ENCODE measurements at regions not wholly inside any gene's neighbourhood (a gene's known extent, or its start where the extent isn't known, plus 50 kb on each side); places are given as distances from the start of the nearest gene placed in this dataset.

DNA sequence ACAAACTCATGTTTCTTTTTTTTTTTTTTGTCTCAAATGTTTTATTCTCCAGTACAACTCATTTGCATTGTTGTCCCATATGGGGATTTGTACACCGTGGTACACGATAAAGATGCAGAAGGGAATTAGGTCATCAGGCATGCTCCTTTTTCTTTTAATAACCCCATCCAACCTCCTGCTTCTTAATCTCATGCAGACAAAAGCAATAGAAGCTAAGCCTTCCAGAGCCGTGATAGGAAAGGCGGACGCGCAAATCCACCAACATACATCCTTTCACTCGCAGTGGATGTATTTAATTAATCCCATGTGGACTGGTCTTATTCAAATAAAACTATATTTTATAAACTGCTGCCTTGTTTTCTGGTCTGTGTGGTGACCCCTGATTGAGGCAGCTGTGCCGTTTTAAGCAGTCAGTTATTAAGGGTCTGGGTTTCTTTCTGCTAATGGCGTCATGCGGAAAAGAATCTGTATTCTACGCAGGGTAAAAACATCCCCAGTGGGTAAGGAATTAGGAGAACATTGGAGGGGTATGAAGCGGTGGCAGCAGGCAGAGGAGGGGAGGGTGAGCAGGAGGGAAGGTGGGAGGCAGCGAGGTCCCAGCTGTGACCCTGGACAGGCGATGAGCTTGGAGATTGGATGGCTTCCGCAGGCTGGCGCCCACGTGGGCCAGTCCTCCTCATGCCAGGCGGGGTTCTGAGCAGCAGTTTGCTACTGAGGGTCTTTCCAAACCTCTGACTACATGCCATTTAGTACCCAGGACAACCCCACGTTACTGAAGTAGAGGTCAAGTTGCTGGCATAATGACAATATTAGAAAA is 172.8 kb downstream of the LINC00237 start:
- H3K27ac ChIP-seq = no peak overlapping the region
- TF ChIP-seq, protein P1, sequence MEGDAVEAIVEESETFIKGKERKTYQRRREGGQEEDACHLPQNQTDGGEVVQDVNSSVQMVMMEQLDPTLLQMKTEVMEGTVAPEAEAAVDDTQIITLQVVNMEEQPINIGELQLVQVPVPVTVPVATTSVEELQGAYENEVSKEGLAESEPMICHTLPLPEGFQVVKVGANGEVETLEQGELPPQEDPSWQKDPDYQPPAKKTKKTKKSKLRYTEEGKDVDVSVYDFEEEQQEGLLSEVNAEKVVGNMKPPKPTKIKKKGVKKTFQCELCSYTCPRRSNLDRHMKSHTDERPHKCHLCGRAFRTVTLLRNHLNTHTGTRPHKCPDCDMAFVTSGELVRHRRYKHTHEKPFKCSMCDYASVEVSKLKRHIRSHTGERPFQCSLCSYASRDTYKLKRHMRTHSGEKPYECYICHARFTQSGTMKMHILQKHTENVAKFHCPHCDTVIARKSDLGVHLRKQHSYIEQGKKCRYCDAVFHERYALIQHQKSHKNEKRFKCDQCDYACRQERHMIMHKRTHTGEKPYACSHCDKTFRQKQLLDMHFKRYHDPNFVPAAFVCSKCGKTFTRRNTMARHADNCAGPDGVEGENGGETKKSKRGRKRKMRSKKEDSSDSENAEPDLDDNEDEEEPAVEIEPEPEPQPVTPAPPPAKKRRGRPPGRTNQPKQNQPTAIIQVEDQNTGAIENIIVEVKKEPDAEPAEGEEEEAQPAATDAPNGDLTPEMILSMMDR (IDR thresholded peaks at IDR 0.05) = no peak
- TF ChIP-seq ZFX (IDR thresholded peaks at IDR 0.05; ENCODE audit: borderline replicate concordance) = no peak

DNA sequence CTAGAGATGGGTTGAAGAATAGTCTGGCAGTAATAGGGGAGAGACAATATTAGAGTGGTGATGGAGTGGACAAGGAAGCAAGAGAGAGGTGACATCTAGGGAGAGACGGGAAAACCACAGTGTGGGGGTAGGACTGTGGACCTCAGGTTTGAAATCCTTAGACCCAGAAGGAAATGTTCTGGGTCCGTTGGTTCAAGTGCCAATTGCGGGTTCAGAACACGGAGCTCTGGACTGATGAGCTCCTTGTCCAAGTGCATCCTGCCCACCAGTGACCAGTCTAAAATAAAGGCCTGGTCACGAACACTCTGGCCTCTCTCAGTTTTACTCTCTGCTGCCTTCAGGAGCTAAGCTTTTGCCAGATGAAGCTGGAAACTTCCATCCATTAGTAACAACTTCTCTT is 174.0 kb downstream of the LINC00237 start:
- H3K27ac ChIP-seq = no peak overlapping the region
- TF ChIP-seq, protein P1 (IDR thresholded peaks at IDR 0.05) = no peak
- no peak for TF ChIP-seq ZFX (IDR thresholded peaks at IDR 0.05; ENCODE audit: borderline replicate concordance)

DNA sequence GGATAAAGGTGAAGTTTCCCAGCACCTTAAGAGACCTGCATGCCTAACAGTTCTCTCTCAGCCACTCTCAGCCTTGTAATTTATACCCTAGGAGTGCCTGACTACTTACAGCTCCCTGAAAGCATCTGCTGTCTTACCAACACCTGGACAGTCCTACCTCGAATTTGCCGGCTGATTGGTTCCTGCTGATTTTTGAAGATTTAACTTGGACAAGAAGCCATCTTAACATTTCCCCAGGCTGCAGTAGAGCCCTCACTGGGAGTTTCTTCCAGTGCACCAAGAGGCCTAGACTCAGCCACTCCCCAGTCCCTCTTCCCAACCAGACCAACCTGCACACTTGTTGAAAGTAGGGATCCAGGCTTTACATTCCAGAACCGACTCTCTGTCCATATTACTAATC is 174.5 kb downstream of the LINC00237 start:
- H3K27ac ChIP-seq = no peak overlapping the region
- TF ChIP-seq, protein P1 (IDR thresholded peaks at IDR 0.05) = no peak
- TF ChIP-seq ZFX (IDR thresholded peaks at IDR 0.05; ENCODE audit: borderline replicate concordance) = no peak

DNA sequence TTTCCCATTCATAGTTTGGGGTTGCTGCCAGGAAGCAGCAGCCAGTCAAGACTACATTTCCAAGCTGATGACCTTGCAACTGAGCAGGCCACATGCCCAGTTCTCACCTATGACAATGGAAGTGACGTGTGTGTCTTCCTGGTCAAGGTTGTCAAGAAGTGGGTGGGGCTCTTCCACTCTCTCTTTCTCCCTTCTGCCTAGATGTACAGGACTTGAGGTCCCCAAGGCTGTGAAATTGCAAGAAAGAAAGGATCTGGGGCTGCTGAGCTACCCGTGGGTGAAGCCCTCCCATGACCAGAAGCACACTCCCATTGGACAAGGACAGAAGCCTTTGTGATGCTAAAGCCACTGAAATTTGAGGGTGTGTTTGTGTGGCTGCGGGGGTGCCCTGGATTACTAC is 175.1 kb downstream of the LINC00237 start:
- TF ChIP-seq ZFX (IDR thresholded peaks at IDR 0.05; ENCODE audit: borderline replicate concordance) = no peak
- TF ChIP-seq, protein P1 (IDR thresholded peaks at IDR 0.05) = no peak
- H3K27ac ChIP-seq = no peak overlapping the region

DNA sequence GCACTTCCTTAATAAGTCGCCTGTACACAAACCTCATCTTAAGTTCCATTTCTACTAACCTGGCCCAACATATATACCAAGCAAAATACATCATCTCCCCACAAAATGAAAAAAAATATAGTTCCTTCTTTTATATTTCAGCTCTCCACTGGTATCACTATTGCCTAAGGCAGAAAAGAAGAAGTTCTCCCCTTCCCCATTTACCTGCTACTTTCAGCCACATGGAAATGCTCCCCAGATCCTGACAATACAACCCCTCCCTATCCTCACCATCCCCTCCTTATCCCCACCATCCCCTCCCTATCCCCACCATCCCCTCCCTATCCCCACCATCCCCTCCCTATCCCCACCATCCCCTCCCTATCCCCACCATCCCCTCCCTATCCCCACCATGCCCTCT is 175.7 kb downstream of the LINC00237 start:
- H3K27ac ChIP-seq = no peak overlapping the region
- TF ChIP-seq ZFX (IDR thresholded peaks at IDR 0.05; ENCODE audit: borderline replicate concordance) = no peak
- TF ChIP-seq, protein P1 (IDR thresholded peaks at IDR 0.05) = no peak

DNA sequence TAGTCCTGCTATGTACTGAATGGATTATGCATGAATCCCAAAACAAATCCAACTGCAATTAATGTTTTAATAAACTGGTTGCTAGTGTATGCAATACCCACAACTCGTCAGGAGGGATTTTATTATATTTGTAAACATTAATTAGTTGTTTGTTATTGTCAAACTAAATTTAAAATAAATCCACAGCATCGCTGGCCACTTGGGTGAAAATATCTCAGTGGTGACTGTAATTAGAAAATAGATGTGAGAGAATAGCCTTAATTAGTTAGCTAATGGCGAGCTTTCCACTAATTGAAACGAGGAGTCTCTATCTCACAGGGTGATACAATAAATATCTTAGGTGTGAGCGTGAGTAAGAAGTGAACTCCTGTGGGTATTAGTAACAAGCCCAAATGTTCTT is 176.8 kb downstream of the LINC00237 start:
- H3K27ac ChIP-seq = no peak overlapping the region
- no peak for TF ChIP-seq ZFX (IDR thresholded peaks at IDR 0.05; ENCODE audit: borderline replicate concordance)
- TF ChIP-seq, protein P1 (IDR thresholded peaks at IDR 0.05) = no peak

DNA sequence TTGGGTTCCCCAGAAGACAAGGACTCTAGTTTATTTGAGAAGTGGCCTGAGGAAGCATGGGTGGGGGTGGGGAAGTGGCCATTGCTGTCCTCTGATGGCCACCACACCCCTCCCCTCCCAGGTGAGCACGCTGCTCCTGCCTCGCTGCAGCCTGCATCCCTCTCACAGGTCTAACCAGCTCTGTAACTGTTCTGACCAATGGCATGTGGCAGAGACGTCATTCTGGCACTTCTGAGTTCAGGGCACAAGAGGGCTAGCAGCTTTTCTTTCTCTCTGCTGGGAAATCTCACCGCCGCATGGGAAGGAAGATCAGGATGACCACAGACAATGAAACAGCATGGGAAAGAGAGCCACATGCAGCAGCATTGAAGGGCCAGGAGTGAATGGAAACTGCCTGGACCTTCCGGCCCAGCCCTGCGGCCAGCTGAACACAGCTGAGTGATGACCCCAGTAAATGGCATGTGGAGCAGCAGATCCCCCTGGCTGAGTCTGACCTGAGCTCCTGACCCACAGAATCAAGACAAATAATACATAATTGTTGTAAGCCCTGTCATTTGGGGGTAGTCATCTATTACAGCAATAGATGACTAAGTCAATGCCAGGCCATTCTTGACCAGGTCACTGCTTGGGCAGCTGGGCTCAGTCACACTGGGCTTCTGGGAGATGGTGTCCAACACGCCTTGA is 179.8 kb downstream of the LINC00237 start:
- TF ChIP-seq ZFX (IDR thresholded peaks at IDR 0.05; ENCODE audit: borderline replicate concordance) = no peak
- TF ChIP-seq, protein P1 (IDR thresholded peaks at IDR 0.05) = no peak
- H3K27ac ChIP-seq = no peak overlapping the region

Measured in 22Rv1 (cell line).